ENCODE measurements at regions not wholly inside any gene's neighbourhood (a gene's known extent, or its start where the extent isn't known, plus 50 kb on each side); places are given as distances from the start of the nearest gene placed in this dataset.
"Not testable (repeated sequence)": the region's sequence is repeated elsewhere in the genome, so short reads cannot be mapped to it uniquely, and the experiment has no call there.

DNA sequence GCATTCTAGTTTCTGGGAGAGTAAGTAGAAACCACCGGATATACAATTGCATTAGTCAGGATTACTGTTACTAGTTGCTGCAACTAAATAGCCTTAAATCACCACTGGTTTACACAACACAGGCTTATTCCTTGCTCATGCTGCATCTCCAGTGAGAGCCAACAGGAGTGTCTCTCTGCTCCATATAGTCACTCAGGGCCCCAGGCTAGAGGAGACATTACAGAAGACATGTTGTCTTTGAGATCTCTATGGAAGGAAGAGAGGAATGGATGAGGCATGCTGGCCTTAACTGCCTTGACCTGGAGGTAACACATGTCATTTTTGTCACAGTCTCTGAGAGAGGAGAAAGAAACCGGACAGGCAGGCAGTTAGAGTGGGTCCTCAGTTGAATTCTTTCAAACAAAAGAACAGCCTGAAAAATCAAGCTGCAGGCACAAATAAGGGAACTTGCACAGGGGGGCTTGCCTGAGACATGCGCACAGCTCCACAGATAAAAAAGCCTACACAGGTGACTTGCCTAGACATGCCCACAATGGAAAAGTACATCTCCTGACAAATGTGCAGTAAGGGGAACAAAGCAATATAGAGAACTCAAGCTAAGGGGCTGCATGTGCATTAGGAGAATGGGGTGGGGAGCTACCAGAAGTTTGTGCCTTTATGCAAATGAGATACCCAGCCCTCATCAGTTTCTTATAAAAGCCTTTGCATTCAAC lies 348.0 kb downstream of the TYW1 start:
- CTCF ChIA-PET, result no interaction called here
- POLR2A ChIA-PET, result no interaction called here
- no peak overlapping the region for H3K4me3 ChIP-seq (ENCODE audit: low read depth, low read length)
- no peak for DNase-seq (ENCODE audit: low read depth, low spot score)
- TF ChIP-seq, protein P1, sequence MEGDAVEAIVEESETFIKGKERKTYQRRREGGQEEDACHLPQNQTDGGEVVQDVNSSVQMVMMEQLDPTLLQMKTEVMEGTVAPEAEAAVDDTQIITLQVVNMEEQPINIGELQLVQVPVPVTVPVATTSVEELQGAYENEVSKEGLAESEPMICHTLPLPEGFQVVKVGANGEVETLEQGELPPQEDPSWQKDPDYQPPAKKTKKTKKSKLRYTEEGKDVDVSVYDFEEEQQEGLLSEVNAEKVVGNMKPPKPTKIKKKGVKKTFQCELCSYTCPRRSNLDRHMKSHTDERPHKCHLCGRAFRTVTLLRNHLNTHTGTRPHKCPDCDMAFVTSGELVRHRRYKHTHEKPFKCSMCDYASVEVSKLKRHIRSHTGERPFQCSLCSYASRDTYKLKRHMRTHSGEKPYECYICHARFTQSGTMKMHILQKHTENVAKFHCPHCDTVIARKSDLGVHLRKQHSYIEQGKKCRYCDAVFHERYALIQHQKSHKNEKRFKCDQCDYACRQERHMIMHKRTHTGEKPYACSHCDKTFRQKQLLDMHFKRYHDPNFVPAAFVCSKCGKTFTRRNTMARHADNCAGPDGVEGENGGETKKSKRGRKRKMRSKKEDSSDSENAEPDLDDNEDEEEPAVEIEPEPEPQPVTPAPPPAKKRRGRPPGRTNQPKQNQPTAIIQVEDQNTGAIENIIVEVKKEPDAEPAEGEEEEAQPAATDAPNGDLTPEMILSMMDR (IDR thresholded peaks at IDR 0.05; ENCODE audit: insufficient read depth, low read length, missing control alignments), result no peak

DNA sequence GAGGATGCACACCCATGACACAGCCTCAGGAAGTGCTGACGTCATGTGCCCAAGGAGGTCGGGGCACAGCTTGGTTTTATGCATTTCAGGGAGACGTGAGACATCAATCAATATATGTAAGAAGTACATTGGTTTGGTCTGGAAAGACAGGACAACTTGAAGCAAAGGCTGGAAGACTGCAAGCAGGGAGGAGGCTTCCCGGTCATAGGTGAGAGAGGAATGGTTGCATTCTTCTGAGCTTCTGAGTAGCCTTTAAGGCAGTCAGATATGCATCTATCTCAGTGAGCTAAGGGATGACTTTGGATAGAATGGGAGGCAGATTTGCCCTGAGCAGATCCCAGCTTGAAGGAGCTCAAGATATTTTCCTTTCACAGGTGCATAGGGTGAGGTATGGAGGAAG lies 349.5 kb downstream of the TYW1 start:
- DNase-seq (ENCODE audit: low read depth, low spot score), result no peak
- POLR2A ChIA-PET, result no interaction called here
- TF ChIP-seq, protein P1 (IDR thresholded peaks at IDR 0.05; ENCODE audit: insufficient read depth, low read length, missing control alignments), result no peak
- CTCF ChIA-PET, result no interaction called here
- no peak overlapping the region for H3K4me3 ChIP-seq (ENCODE audit: low read depth, low read length)

DNA sequence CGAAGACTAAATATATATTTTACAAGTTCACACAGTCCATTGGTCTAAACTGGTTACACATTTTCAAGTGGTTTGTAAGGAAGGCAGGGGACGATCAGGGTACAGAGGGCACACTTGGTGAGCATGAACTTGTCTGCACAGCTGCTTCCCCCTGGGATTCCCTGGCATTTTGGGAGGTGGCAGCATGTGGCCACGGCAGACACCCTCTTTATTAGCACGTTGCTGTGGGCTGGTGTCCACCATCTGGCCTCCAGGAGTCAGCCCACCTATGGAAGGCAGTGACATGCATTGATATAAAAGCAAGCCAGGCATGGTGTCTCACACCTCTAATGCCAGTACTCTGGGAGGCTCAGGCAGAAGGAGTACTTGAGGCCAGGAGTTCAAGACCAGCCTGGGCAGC lies 350.2 kb downstream of the TYW1 start:
- CTCF ChIA-PET, result no interaction called here
- POLR2A ChIA-PET, result no interaction called here
- TF ChIP-seq, protein P1 (IDR thresholded peaks at IDR 0.05; ENCODE audit: insufficient read depth, low read length, missing control alignments), result no peak
- DNase-seq (ENCODE audit: low read depth, low spot score), result no peak
- no peak overlapping the region for H3K4me3 ChIP-seq (ENCODE audit: low read depth, low read length)

DNA sequence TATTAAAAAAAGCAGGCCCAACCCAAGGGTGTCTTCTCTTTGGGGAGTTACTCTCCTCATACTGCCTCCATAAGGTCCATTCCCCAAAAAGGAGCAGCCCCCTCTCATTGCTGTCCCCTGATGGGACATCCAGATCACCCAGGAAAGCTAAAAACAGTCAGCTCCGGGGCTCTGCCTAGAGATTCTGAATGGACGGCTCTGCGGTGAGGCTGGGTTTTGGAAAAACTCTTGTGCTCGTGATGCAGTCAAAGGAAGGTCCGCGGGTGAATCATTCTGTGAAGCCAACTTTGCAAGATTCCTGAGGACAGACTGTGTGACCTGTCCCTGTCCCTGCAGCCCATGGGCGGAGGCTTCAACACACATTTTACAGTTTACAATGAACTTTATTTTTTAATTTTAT lies 351.5 kb downstream of the TYW1 start:
- ChIA-PET POLR2A (no interaction called here), CTCF (no interaction called here)
- no peak for DNase-seq (ENCODE audit: low read depth, low spot score)
- H3K4me3 ChIP-seq (ENCODE audit: low read depth, low read length), result no peak overlapping the region
- TF ChIP-seq, protein P1 (IDR thresholded peaks at IDR 0.05; ENCODE audit: insufficient read depth, low read length, missing control alignments), result no peak

DNA sequence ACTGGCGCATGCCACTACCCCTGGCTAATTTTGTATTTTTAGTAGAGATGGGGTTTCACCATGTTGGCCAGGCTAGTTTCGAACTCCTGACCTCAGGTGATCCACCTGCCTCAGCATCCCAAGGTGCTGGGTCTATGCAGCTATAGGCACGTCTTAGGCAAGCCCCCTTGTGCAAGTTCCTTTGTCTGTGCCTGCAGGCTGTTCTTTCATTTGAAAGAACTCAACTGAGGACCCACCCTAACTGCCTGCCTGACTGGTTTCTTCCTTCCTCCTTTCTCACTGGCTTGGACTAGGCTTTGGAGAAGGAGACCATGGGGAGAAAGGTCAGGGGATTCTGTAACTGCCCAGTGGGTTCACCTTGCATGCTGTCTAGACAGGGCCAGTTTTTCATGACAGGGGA lies 361.0 kb downstream of the TYW1 start:
- CTCF ChIA-PET; DNase-seq (ENCODE audit: low read depth, low spot score); H3K4me3 ChIP-seq (ENCODE audit: low read depth, low read length); POLR2A ChIA-PET: not testable (repeated sequence)

DNA sequence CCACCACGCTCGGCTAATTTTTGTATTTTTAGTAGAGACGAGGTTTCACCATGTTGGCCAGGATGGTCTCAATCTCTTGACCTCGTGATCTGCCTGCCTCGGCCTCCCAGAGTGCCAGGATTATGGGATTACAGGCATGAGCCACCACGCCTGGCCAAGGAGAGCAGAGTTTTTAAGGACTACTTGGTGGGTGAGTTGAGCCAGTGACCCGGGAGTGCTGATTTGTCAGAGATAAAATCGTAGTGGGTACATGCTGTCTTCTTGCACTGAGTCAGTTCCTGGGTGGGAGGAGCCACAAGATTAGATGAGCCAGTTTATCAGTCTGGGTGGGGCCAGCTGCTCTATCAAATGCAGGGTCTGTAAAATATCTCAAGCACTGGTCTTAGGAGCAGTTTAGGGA lies 361.7 kb downstream of the TYW1 start:
- POLR2A ChIA-PET; H3K4me3 ChIP-seq (ENCODE audit: low read depth, low read length); DNase-seq (ENCODE audit: low read depth, low spot score): not testable (repeated sequence)
- CTCF ChIA-PET, result interaction anchor here (1.1 kb wide), 1 partner anchor 14 kb away, joined by 3 read pairs; no protein-coding TSS in a partner anchor

DNA sequence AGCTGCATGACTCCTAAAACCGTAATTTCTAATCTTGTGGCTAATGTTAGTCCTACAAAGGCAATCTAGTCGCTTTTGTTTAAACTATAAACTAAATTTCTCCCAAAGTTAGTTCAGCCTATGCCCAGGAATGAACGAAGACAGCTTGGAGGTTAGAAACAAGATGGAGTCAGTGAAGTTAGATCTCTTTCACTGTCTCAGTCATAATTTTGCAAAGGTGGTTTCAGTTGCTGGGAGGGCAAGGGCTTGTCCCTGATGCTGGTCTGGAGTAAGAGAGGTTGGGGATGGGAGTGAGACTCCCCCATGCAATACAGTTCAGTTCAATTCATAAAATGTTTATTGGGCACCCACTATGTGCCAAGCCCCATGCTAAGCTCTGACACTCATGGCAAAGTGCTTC lies 362.1 kb downstream of the TYW1 start:
- POLR2A ChIA-PET; DNase-seq (ENCODE audit: low read depth, low spot score); H3K4me3 ChIP-seq (ENCODE audit: low read depth, low read length): not testable (repeated sequence)
- CTCF ChIA-PET, result interaction anchor here (1.1 kb wide), 1 partner anchor 13 kb away, joined by 3 read pairs; no protein-coding TSS in a partner anchor

DNA sequence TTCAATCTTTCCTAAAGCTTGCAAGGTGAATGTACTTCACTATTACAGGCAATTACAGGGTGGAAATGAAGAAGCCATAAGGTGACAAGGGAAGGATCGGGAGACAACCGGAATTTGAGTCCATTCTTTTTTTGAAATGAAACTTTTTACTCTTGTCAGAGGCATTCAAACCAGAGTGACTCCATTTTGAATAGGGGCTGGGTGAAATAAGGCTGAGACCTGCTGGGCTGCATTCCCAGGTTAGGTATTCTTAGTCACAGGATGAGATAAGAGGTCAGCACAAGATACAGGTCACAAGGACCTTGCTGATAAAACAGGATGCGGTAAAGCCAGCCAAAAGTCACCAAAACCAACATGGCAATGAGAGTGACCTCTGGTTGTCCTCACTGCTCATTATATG lies 363.3 kb downstream of the TYW1 start:
- H3K4me3 ChIP-seq (ENCODE audit: low read depth, low read length), result no peak overlapping the region
- CTCF ChIA-PET, result interaction anchor here (4.7 kb wide), 1 partner anchor 12 kb away, joined by 34 read pairs; no protein-coding TSS in a partner anchor
- POLR2A ChIA-PET, result no interaction called here
- TF ChIP-seq, protein P1 (IDR thresholded peaks at IDR 0.05; ENCODE audit: insufficient read depth, low read length, missing control alignments), result no peak
- no peak for DNase-seq (ENCODE audit: low read depth, low spot score)
